Osteoblast (primary cell): ENCODE measurements at regions not wholly inside any gene's neighbourhood (a gene's known extent, or its start where the extent isn't known, plus 50 kb on each side); places are given as distances from the start of the nearest gene placed in this dataset.

Experiments used
- DNase-seq: peaks from one replicate; pipeline ENCODE4 v3.0.0; 2011; ENCODE audit warnings: low spot score, mixed read lengths; ENCODE audit not compliant: insufficient read length; ENCODE audit errors: missing footprints
- H2AFZ ChIP-seq: 2 replicates; pipeline ENCODE4 v1.6.0; 2011; ENCODE audit warnings: mild to moderate bottlenecking, low read length
- H3K27ac ChIP-seq: 2 replicates; pipeline ENCODE4 v1.5.1; 2011; ENCODE audit warnings: mild to moderate bottlenecking, low read depth, low read length, moderate library complexity
- H3K27me3 ChIP-seq: 2 replicates; pipeline ENCODE4 v1.6.0; 2012; ENCODE audit warnings: mild to moderate bottlenecking, control low read depth, inconsistent platforms, low read length, moderate library complexity; ENCODE audit not compliant: insufficient read depth
- H3K36me3 ChIP-seq: 2 replicates; pipeline ENCODE4 v1.5.1; 2011; ENCODE audit warnings: mild to moderate bottlenecking, low read length, control low read depth, moderate library complexity; ENCODE audit not compliant: insufficient read depth
- H3K4me1 ChIP-seq: 2 replicates; pipeline ENCODE4 v1.5.1; 2011; ENCODE audit warnings: mild to moderate bottlenecking, low read length, control low read depth, moderate library complexity; ENCODE audit not compliant: insufficient read depth
- H3K4me2 ChIP-seq: 2 replicates; pipeline ENCODE4 v1.6.0; 2011; ENCODE audit warnings: mild to moderate bottlenecking, low read length; ENCODE audit not compliant: insufficient read depth
- H3K4me3 ChIP-seq: fragments of 200-600 bp; sonication (generic); 3 replicates; pipeline ENCODE4 v1.5.1; 2012; ENCODE audit warnings: mild to moderate bottlenecking, low read length, inconsistent platforms; ENCODE audit not compliant: insufficient read depth
- H3K79me2 ChIP-seq: 2 replicates; pipeline ENCODE4 v1.6.0; 2012; ENCODE audit warnings: mild to moderate bottlenecking, low read length, control low read depth, inconsistent platforms; ENCODE audit not compliant: insufficient read depth
- H3K9me3 ChIP-seq: 2 replicates; pipeline ENCODE4 v1.5.1; 2011; ENCODE audit warnings: low read depth, low read length, control low read depth
- H4K20me1 ChIP-seq: 2 replicates; pipeline ENCODE4 v1.6.0; 2012; ENCODE audit warnings: mild to moderate bottlenecking, low read length, control low read depth; ENCODE audit not compliant: insufficient read depth
- CTCF ChIP-seq: IDR thresholded peaks from 2 replicates; pipeline ENCODE4 v1.5.1; 2011; ENCODE audit warnings: mild to moderate bottlenecking, low read depth, low read length, moderate library complexity; ENCODE audit errors: extremely low read depth

GRCh38 chr2:217099561-217099960 is 239.7 kb upstream of the TNP1 start:
- Histone ChIP-seq H3K9me3 (no peaks in the 10 kb centered on the region), H3K4me2 (peak overlapping the region; percentile 31), H3K4me3 (no peak overlapping the region), H3K4me1 (peaks cover 31% of the 10 kb centered on the region), H3K36me3 (no peaks in the 10 kb centered on the region), H3K27me3 (no peaks in the 10 kb centered on the region), H4K20me1 (no peaks in the 10 kb centered on the region), H2AFZ (no peak overlapping the region), H3K27ac (no peak overlapping the region), H3K79me2 (no peaks in the 10 kb centered on the region)
- no peak for TF ChIP-seq CTCF
- peak; percentile 63 for DNase-seq

DNA sequence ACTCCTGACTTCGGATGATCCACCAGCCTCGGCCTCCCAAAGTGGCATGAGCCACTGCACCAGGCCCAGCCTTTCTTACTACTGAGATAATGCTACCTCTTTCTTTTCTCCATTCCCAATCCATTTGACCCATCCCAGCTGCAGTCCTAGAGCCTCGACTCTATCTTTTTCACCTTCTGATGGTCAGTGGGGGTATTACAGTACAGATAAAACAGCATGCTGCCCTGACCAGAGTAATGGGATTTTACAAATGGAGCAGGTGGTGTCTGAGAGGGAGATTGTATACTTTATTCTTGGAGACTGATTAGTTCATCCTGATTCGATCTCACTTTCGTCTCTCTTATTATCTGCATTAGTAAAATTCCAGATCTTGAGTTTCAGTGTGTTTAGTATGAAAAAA is 238.6 kb upstream of the TNP1 start:
- DNase-seq = no peak
- Histone ChIP-seq H3K4me3 (no peak overlapping the region), H3K36me3 (no peaks in the 10 kb centered on the region), H3K4me1 (peaks cover 20% of the 10 kb centered on the region), H3K9me3 (no peaks in the 10 kb centered on the region), H3K79me2 (no peaks in the 10 kb centered on the region), H4K20me1 (no peaks in the 10 kb centered on the region), H3K4me2 (no peak overlapping the region), H3K27me3 (no peaks in the 10 kb centered on the region), H3K27ac (no peak overlapping the region), H2AFZ (no peak overlapping the region)
- no peak for TF ChIP-seq CTCF

- no peak for TF ChIP-seq CTCF
- no peak for DNase-seq
These were observed 237.5 kb upstream of the TNP1 start for GRCh38 chr2:217097346-217097745.

DNA sequence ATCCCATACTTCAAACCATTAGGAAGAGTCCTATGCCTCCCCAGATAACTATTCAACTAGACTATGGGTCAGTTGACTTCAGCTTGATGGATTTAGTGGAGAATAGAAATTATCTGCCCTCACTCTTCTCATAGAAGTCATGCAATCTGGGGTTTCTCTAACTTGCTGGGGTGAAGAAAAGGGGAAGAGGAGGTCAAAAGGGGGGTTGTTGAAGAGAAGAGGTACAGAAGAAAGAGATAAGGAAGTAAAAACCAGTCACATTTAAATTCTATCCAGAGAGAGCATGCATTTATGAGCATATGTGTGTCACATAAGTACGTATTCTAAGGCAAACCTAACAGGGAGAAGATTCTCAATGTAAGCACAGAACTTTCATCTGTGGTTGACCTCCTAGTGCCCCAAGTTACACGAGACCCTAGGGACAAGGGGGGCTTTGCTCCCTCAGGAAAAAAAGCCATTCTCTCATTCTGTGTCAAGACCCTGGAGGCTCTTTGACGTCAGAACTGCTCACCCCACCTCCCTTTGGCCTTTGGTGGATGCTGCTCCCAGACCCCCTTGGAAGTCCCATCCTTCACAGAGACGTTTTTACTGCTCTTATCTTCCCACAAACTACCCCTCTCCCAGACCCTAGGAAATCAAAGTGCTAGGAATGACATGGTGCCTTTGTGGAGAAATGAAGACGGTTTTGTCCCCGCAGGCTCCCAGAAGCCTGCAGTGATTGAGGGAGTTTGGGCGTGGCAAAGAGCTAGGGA is 236.8 kb upstream of the TNP1 start:
- DNase-seq = no peak
- Histone ChIP-seq H3K9me3 (no peaks in the 10 kb centered on the region), H3K79me2 (no peaks in the 10 kb centered on the region), H3K36me3 (no peaks in the 10 kb centered on the region), H3K27me3 (no peaks in the 10 kb centered on the region), H3K4me1 (peaks cover 11% of the 10 kb centered on the region), H3K4me3 (no peak overlapping the region), H4K20me1 (no peaks in the 10 kb centered on the region), H2AFZ (no peak overlapping the region), H3K27ac (no peak overlapping the region), H3K4me2 (no peak overlapping the region)
- TF ChIP-seq CTCF = no peak

More at GRCh38 chr2:217097346-217097745, 237.5 kb upstream of the TNP1 start:
- no peak overlapping the region for H3K4me2 ChIP-seq
- H3K36me3 ChIP-seq = no peaks in the 10 kb centered on the region
- H3K79me2 ChIP-seq = no peaks in the 10 kb centered on the region
- peaks cover 11% of the 10 kb centered on the region for H3K4me1 ChIP-seq
- no peak overlapping the region for H2AFZ ChIP-seq
- H4K20me1 ChIP-seq = no peaks in the 10 kb centered on the region
- no peak overlapping the region for H3K4me3 ChIP-seq
- H3K27me3 ChIP-seq = no peaks in the 10 kb centered on the region
- H3K27ac ChIP-seq = no peak overlapping the region
- no peaks in the 10 kb centered on the region for H3K9me3 ChIP-seq
